ENCODE measurements at regions not wholly inside any gene's neighbourhood (a gene's known extent, or its start where the extent isn't known, plus 50 kb on each side); places are given as distances from the start of the nearest gene placed in this dataset.
"Not testable (repeated sequence)": the region's sequence is repeated elsewhere in the genome, so short reads cannot be mapped to it uniquely, and the experiment has no call there.

DNA sequence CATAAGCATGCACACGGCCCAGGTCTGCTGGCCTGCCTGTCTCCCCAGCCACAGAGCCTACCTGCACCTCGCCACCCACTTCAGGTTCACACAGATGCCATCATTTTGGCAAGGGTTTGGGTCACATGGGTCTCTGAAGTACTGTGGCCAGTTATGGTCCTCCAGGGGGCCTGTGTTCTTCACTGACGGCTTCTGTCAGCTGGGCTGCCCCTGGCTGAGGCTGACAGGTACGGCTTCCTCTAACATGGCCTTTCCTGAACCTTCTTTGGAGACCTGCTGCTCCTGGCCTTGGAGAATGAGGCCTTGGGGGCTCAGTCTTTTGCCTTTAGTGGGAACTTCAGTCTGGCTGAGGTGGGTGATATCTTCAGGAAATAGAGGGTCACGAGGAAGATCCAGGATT is 835.9 kb downstream of the SPATA31A1 start:
- DNase-seq (ENCODE audit: low read depth, low spot score); H3K4me3 ChIP-seq; H3K79me2 ChIP-seq (ENCODE audit: control insufficient read depth, insufficient read depth, low read length); H3K36me3 ChIP-seq (ENCODE audit: control insufficient read depth in 2 of 2, insufficient read depth in 2 of 2, low read length in 1 of 2); CTCF ChIA-PET; ATAC-seq; SMC1A ChIA-PET (ENCODE audit: uncharacterized antibody, unreplicated experiment); H3K27ac ChIP-seq (ENCODE audit: control insufficient read depth, insufficient read depth); H3K4me1 ChIP-seq (ENCODE audit: control insufficient read depth, insufficient read depth, low read length); POLR2A ChIA-PET; H3K9me3 ChIP-seq (replicated peaks; ENCODE audit: control insufficient read depth, insufficient read depth, low read length); FAIRE-seq; H3K4me2 ChIP-seq (ENCODE audit: control insufficient read depth, insufficient read depth); BruUV-seq (replicated peaks); H3K27me3 ChIP-seq (replicated peaks in 1 of 2; ENCODE audit: control insufficient read depth in 2 of 2, insufficient read depth in 2 of 2, low read length in 1 of 2); in situ Hi-C loops (cut with MboI); RAD21 ChIA-PET (ENCODE audit: unreplicated experiment); H2AFZ ChIP-seq (ENCODE audit: control insufficient read depth, low read depth, low read length); H4K20me1 ChIP-seq (ENCODE audit: control insufficient read depth, insufficient read depth); H3K9ac ChIP-seq (ENCODE audit: control insufficient read depth, insufficient read depth, low read length); intact Hi-C loops (cut with micrococcal nuclease; ENCODE audit: unreplicated experiment): not testable (repeated sequence)
- 17% methylated on average over 2 of the region's 5 CpGs for WGBS (ENCODE audit: insufficient coverage, insufficient replicate concordance, low lambda C conversion rate, missing lambda C conversion rate)

DNA sequence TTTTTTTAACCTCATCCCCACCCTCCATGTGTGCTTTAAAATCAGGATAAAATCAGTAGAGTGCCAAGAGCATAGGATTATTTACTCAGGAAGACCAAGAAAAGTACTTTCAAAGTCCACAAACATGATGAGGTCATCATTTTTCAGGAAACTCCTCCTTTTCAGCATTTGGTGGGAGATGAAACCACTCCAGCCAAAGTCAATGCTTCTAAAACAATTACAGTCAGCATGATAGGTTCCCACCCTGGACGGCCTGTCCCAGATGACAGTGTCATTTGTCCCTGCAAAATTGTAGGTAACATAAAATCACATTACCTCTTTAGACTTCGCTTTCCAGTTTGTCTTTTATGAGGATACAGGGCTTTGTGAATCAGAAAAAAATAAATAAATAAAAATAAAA is 836.7 kb downstream of the SPATA31A1 start:
- H2AFZ ChIP-seq (ENCODE audit: control insufficient read depth, low read depth, low read length); H3K36me3 ChIP-seq (ENCODE audit: control insufficient read depth in 2 of 2, insufficient read depth in 2 of 2, low read length in 1 of 2); RAD21 ChIA-PET (ENCODE audit: unreplicated experiment); POLR2A ChIA-PET; ATAC-seq; H3K9me3 ChIP-seq (replicated peaks; ENCODE audit: control insufficient read depth, insufficient read depth, low read length); H3K27ac ChIP-seq (ENCODE audit: control insufficient read depth, insufficient read depth); BruUV-seq (replicated peaks); H3K9ac ChIP-seq (ENCODE audit: control insufficient read depth, insufficient read depth, low read length); SMC1A ChIA-PET (ENCODE audit: uncharacterized antibody, unreplicated experiment); H4K20me1 ChIP-seq (ENCODE audit: control insufficient read depth, insufficient read depth); H3K4me1 ChIP-seq (ENCODE audit: control insufficient read depth, insufficient read depth, low read length); in situ Hi-C loops (cut with MboI); FAIRE-seq; H3K4me2 ChIP-seq (ENCODE audit: control insufficient read depth, insufficient read depth); H3K27me3 ChIP-seq (replicated peaks in 1 of 2; ENCODE audit: control insufficient read depth in 2 of 2, insufficient read depth in 2 of 2, low read length in 1 of 2); DNase-seq (ENCODE audit: low read depth, low spot score); CTCF ChIA-PET; H3K4me3 ChIP-seq; H3K79me2 ChIP-seq (ENCODE audit: control insufficient read depth, insufficient read depth, low read length); intact Hi-C loops (cut with micrococcal nuclease; ENCODE audit: unreplicated experiment): not testable (repeated sequence)
- no CpG with 5 or more reads among the region's 2 CpGs for WGBS (ENCODE audit: insufficient coverage, insufficient replicate concordance, low lambda C conversion rate, missing lambda C conversion rate)

DNA sequence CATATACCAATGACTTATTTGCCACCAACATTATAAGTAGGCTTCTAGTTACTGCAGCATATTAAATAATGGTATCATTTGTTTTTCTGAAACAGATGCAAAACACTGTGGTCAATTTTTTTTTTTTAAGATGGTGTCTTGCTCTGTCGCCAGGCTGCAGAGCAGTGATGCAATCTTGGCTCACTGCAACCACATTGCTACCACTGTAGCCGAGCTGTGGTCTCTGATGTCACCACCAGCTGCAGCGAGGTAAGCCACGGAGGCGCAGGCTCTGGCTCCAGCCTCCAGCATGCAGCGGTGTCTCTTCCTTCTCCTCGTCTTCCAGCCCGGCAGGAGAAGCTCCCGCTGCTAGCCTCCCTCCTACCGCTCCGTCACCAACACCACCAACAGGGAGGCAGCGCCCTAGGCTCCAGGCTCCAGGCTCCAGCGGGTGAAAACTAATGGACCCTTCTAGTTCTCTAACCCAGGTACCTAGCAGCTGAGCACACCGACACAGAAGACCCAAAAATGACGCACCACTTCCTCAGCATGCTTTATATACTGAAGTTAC is 840.8 kb downstream of the SPATA31A1 start:
- H3K9ac ChIP-seq (ENCODE audit: control insufficient read depth, insufficient read depth, low read length); SMC1A ChIA-PET (ENCODE audit: uncharacterized antibody, unreplicated experiment); RAD21 ChIA-PET (ENCODE audit: unreplicated experiment); H3K4me2 ChIP-seq (ENCODE audit: control insufficient read depth, insufficient read depth); H3K27ac ChIP-seq (ENCODE audit: control insufficient read depth, insufficient read depth); H4K20me1 ChIP-seq (ENCODE audit: control insufficient read depth, insufficient read depth); H3K4me1 ChIP-seq (ENCODE audit: control insufficient read depth, insufficient read depth, low read length); DNase-seq (ENCODE audit: low read depth, low spot score); H3K27me3 ChIP-seq (replicated peaks in 1 of 2; ENCODE audit: control insufficient read depth in 2 of 2, insufficient read depth in 2 of 2, low read length in 1 of 2); H3K36me3 ChIP-seq (ENCODE audit: control insufficient read depth in 2 of 2, insufficient read depth in 2 of 2, low read length in 1 of 2); H2AFZ ChIP-seq (ENCODE audit: control insufficient read depth, low read depth, low read length); CTCF ChIA-PET; intact Hi-C loops (cut with micrococcal nuclease; ENCODE audit: unreplicated experiment); BruUV-seq (replicated peaks); ATAC-seq; FAIRE-seq; H3K4me3 ChIP-seq; in situ Hi-C loops (cut with MboI); POLR2A ChIA-PET; H3K79me2 ChIP-seq (ENCODE audit: control insufficient read depth, insufficient read depth, low read length); H3K9me3 ChIP-seq (replicated peaks; ENCODE audit: control insufficient read depth, insufficient read depth, low read length): not testable (repeated sequence)
- WGBS (ENCODE audit: insufficient coverage, insufficient replicate concordance, low lambda C conversion rate, missing lambda C conversion rate) = 38% methylated on average over 14 of the region's 15 CpGs

DNA sequence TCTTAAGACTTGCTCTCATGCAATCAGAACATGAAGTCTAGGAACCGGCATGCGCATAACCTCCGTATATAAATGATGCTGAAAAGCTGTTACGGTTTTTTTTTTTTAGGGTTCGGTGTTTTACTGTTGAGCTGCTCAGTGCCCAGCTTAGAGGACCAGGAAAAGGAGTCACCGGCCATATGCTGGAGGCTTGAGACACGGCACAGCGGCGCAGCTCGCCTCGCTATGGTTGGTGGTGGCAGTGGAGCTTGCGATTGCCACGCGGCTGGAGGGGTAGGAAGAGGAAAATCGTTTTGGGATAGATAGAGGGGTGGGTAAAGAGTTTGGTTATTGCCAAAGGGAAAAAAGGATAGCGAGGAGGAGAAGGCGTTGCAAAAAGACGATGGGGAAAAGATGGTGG is 841.3 kb downstream of the SPATA31A1 start:
- H3K4me2 ChIP-seq (ENCODE audit: control insufficient read depth, insufficient read depth); H3K4me1 ChIP-seq (ENCODE audit: control insufficient read depth, insufficient read depth, low read length); H3K4me3 ChIP-seq; H4K20me1 ChIP-seq (ENCODE audit: control insufficient read depth, insufficient read depth); BruUV-seq (replicated peaks); RAD21 ChIA-PET (ENCODE audit: unreplicated experiment); H3K27me3 ChIP-seq (replicated peaks in 1 of 2; ENCODE audit: control insufficient read depth in 2 of 2, insufficient read depth in 2 of 2, low read length in 1 of 2); DNase-seq (ENCODE audit: low read depth, low spot score); SMC1A ChIA-PET (ENCODE audit: uncharacterized antibody, unreplicated experiment); H3K36me3 ChIP-seq (ENCODE audit: control insufficient read depth in 2 of 2, insufficient read depth in 2 of 2, low read length in 1 of 2); FAIRE-seq; H3K27ac ChIP-seq (ENCODE audit: control insufficient read depth, insufficient read depth); CTCF ChIA-PET; H3K79me2 ChIP-seq (ENCODE audit: control insufficient read depth, insufficient read depth, low read length); intact Hi-C loops (cut with micrococcal nuclease; ENCODE audit: unreplicated experiment); H3K9ac ChIP-seq (ENCODE audit: control insufficient read depth, insufficient read depth, low read length); in situ Hi-C loops (cut with MboI); ATAC-seq; POLR2A ChIA-PET; H3K9me3 ChIP-seq (replicated peaks; ENCODE audit: control insufficient read depth, insufficient read depth, low read length); H2AFZ ChIP-seq (ENCODE audit: control insufficient read depth, low read depth, low read length): not testable (repeated sequence)
- 80% methylated on average over 4 of the region's 18 CpGs for WGBS (ENCODE audit: insufficient coverage, insufficient replicate concordance, low lambda C conversion rate, missing lambda C conversion rate)
